IPS-20b (cell line): ENCODE measurements at regions not wholly inside any gene's neighbourhood (a gene's known extent, or its start where the extent isn't known, plus 50 kb on each side); places are given as distances from the start of the nearest gene placed in this dataset.
A peak's percentile ranks its signal among the peaks of the same experiment; 100 is the strongest.

Experiments
- H3K27ac ChIP-seq: one replicate; pipeline ENCODE4 v1.5.1; 2013; ENCODE audit warnings: low read length
- H3K27me3 ChIP-seq: 2 replicates; pipeline ENCODE4 v1.6.1; 2013; ENCODE audit warnings: mild to moderate bottlenecking, low read length, inconsistent platforms; ENCODE audit not compliant: insufficient read depth
- H3K36me3 ChIP-seq: 2 replicates; pipeline ENCODE4 v1.6.1; 2013; ENCODE audit warnings: low read depth, mild to moderate bottlenecking, inconsistent platforms, low read length, moderate library complexity; ENCODE audit not compliant: insufficient read depth
- H3K4me1 ChIP-seq: 2 replicates; pipeline ENCODE4 v1.6.1; 2013; ENCODE audit warnings: mild to moderate bottlenecking, control low read depth, inconsistent platforms, low read length, moderate library complexity; ENCODE audit not compliant: insufficient read depth
- H3K4me3 ChIP-seq: 2 replicates; pipeline ENCODE4 v1.5.1; 2013; ENCODE audit warnings: mild to moderate bottlenecking, low read length, inconsistent platforms
- H3K9ac ChIP-seq: 2 replicates; pipeline ENCODE4 v1.6.1; 2013; ENCODE audit warnings: low read depth, mild to moderate bottlenecking, inconsistent platforms, low read length, moderate library complexity
- H3K9me3 ChIP-seq: 2 replicates; pipeline ENCODE4 v1.6.1; 2013; ENCODE audit warnings: mild to moderate bottlenecking, low read depth, low read length, inconsistent platforms; ENCODE audit not compliant: insufficient read depth

GRCh38 chr7:11950942-11951341, 118.9 kb upstream of the THSD7A start:
- Histone ChIP-seq H3K4me1 (no peaks in the 10 kb centered on the region), H3K9ac (no peak overlapping the region), H3K27ac (no peak overlapping the region), H3K27me3 (no peaks in the 10 kb centered on the region), H3K9me3 (no peaks in the 10 kb centered on the region), H3K4me3 (no peak overlapping the region), H3K36me3 (no peaks in the 10 kb centered on the region)

GRCh38 chr7:11951909-11952308, 119.9 kb upstream of the THSD7A start:
- H3K4me1 ChIP-seq: no peaks in the 10 kb centered on the region
- no peak overlapping the region for H3K4me3 ChIP-seq
- H3K36me3 ChIP-seq: no peaks in the 10 kb centered on the region
- H3K9ac ChIP-seq: no peak overlapping the region
- no peaks in the 10 kb centered on the region for H3K9me3 ChIP-seq
- no peak overlapping the region for H3K27ac ChIP-seq
- H3K27me3 ChIP-seq: no peaks in the 10 kb centered on the region

GRCh38 chr7:11952972-11953371, 121.0 kb upstream of the THSD7A start:
- no peaks in the 10 kb centered on the region for H3K27me3 ChIP-seq
- no peak overlapping the region for H3K27ac ChIP-seq
- no peaks in the 10 kb centered on the region for H3K4me1 ChIP-seq
- no peak overlapping the region for H3K9ac ChIP-seq
- no peaks in the 10 kb centered on the region for H3K36me3 ChIP-seq
- H3K9me3 ChIP-seq: no peaks in the 10 kb centered on the region; the same call in 1 of the 2 replicates
- H3K4me3 ChIP-seq: no peak overlapping the region

GRCh38 chr7:11956991-11957390, 125.0 kb upstream of the THSD7A start:
- H3K27me3 ChIP-seq: no peaks in the 10 kb centered on the region
- H3K4me3 ChIP-seq: no peak overlapping the region
- H3K27ac ChIP-seq: no peak overlapping the region
- no peak overlapping the region for H3K9ac ChIP-seq
- H3K36me3 ChIP-seq: no peaks in the 10 kb centered on the region
- peaks cover 3% of the 10 kb centered on the region; the same call in 1 of the 2 replicates for H3K4me1 ChIP-seq
- H3K9me3 ChIP-seq: no peaks in the 10 kb centered on the region; the same call in 1 of the 2 replicates

GRCh38 chr7:11957956-11958355, 126.0 kb upstream of the THSD7A start:
- Histone ChIP-seq H3K36me3 (no peaks in the 10 kb centered on the region), H3K9ac (no peak overlapping the region), H3K9me3 (no peaks in the 10 kb centered on the region; the same call in 1 of the 2 replicates), H3K4me3 (no peak overlapping the region), H3K27me3 (no peaks in the 10 kb centered on the region), H3K4me1 (peaks cover 3% of the 10 kb centered on the region; the same call in 1 of the 2 replicates), H3K27ac (no peak overlapping the region)

GRCh38 chr7:11959121-11959520, 127.1 kb upstream of the THSD7A start:
- Histone ChIP-seq H3K27ac (no peak overlapping the region), H3K9me3 (no peaks in the 10 kb centered on the region; the same call in 1 of the 2 replicates), H3K27me3 (no peaks in the 10 kb centered on the region), H3K4me1 (peaks cover 3% of the 10 kb centered on the region; the same call in 1 of the 2 replicates), H3K9ac (no peak overlapping the region), H3K36me3 (no peaks in the 10 kb centered on the region), H3K4me3 (peak overlapping the region; percentile 37)

- Histone ChIP-seq H3K9me3 (no peaks in the 10 kb centered on the region; the same call in 1 of the 2 replicates), H3K27me3 (no peaks in the 10 kb centered on the region), H3K4me1 (peaks cover 3% of the 10 kb centered on the region; the same call in 1 of the 2 replicates), H3K27ac (no peak overlapping the region), H3K4me3 (no peak overlapping the region), H3K9ac (no peak overlapping the region), H3K36me3 (no peaks in the 10 kb centered on the region)
These were observed 128.6 kb upstream of the THSD7A start for GRCh38 chr7:11960621-11961020.

GRCh38 chr7:11969643-11970042, 137.6 kb upstream of the THSD7A start:
- H3K9ac ChIP-seq: no peak overlapping the region
- no peaks in the 10 kb centered on the region for H3K27me3 ChIP-seq
- no peak overlapping the region for H3K27ac ChIP-seq
- H3K9me3 ChIP-seq: no peaks in the 10 kb centered on the region; the same call in 1 of the 2 replicates
- no peaks in the 10 kb centered on the region for H3K4me1 ChIP-seq
- no peak overlapping the region for H3K4me3 ChIP-seq
- H3K36me3 ChIP-seq: no peaks in the 10 kb centered on the region

GRCh38 chr7:11970132-11970531, 138.1 kb upstream of the THSD7A start:
- H3K4me1 ChIP-seq: no peaks in the 10 kb centered on the region
- H3K9ac ChIP-seq: no peak overlapping the region
- no peaks in the 10 kb centered on the region; the same call in 1 of the 2 replicates for H3K9me3 ChIP-seq
- H3K27me3 ChIP-seq: no peaks in the 10 kb centered on the region
- H3K36me3 ChIP-seq: no peaks in the 10 kb centered on the region
- H3K4me3 ChIP-seq: no peak overlapping the region
- no peak overlapping the region for H3K27ac ChIP-seq

- no peaks in the 10 kb centered on the region for H3K36me3 ChIP-seq
- H3K9ac ChIP-seq: no peak overlapping the region
- no peak overlapping the region for H3K4me3 ChIP-seq
- H3K9me3 ChIP-seq: peaks cover 14% of the 10 kb centered on the region
- no peak overlapping the region for H3K27ac ChIP-seq
- no peaks in the 10 kb centered on the region for H3K4me1 ChIP-seq
- H3K27me3 ChIP-seq: no peaks in the 10 kb centered on the region
These were observed 153.4 kb upstream of the THSD7A start for GRCh38 chr7:11985376-11985775.

GRCh38 chr7:11985971-11986370, 154.0 kb upstream of the THSD7A start:
- Histone ChIP-seq H3K4me1 (no peaks in the 10 kb centered on the region), H3K9ac (no peak overlapping the region), H3K36me3 (no peaks in the 10 kb centered on the region), H3K9me3 (peaks cover 14% of the 10 kb centered on the region), H3K4me3 (no peak overlapping the region), H3K27ac (no peak overlapping the region), H3K27me3 (no peaks in the 10 kb centered on the region)

- Histone ChIP-seq H3K4me1 (no peaks in the 10 kb centered on the region), H3K27ac (no peak overlapping the region), H3K27me3 (no peaks in the 10 kb centered on the region), H3K9me3 (peaks cover 10% of the 10 kb centered on the region), H3K9ac (no peak overlapping the region), H3K36me3 (no peaks in the 10 kb centered on the region), H3K4me3 (no peak overlapping the region)
These were observed 156.2 kb upstream of the THSD7A start for GRCh38 chr7:11988186-11988585.
